ENCODE measurements at regions not wholly inside any gene's neighbourhood (a gene's known extent, or its start where the extent isn't known, plus 50 kb on each side); places are given as distances from the start of the nearest gene placed in this dataset.

- TF ChIP-seq CTCF (IDR thresholded peaks at IDR 0.05): no peak
- TF ChIP-seq POLR2A (IDR thresholded peaks at IDR 0.05): no peak
These were observed 237.1 kb downstream of the GPD2 start for GRCh38 chr2:156673333-156673615.

All from adrenal gland (tissue), 5 donors.